GM18508 (cell line): ENCODE measurements at regions not wholly inside any gene's neighbourhood (a gene's known extent, or its start where the extent isn't known, plus 50 kb on each side); places are given as distances from the start of the nearest gene placed in this dataset.

Experiments
- ATAC-seq: cut with Tn5 transposase; IDR thresholded peaks from one replicate; pipeline ENCODE4 v1.9.1; 2021; ENCODE audit warnings: moderate number of reproducible peaks; ENCODE audit not compliant: insufficient read depth, unreplicated experiment

GRCh38 chr6:139657119-139657518 lies 282.7 kb upstream of the CITED2 start:
- ATAC-seq: no peak

GRCh38 chr6:139655783-139656705 lies 281.6 kb upstream of the CITED2 start:
- no peak for ATAC-seq

GRCh38 chr6:139654888-139655782 lies 280.7 kb upstream of the CITED2 start:
- ATAC-seq: no peak

- ATAC-seq: no peak
Observed at GRCh38 chr6:139654309-139654708, 279.9 kb upstream of the CITED2 start.

- ATAC-seq: no peak
Observed at GRCh38 chr6:139653111-139653510, 278.7 kb upstream of the CITED2 start.

GRCh38 chr6:139650941-139651340 lies 276.5 kb upstream of the CITED2 start:
- no peak for ATAC-seq

- no peak for ATAC-seq
Observed at GRCh38 chr6:139649732-139650131, 275.3 kb upstream of the CITED2 start.

- ATAC-seq: no peak
Observed at GRCh38 chr6:139649128-139649527, 274.7 kb upstream of the CITED2 start.

GRCh38 chr6:139648430-139649000 lies 274.1 kb upstream of the CITED2 start:
- no peak for ATAC-seq

- ATAC-seq: no peak
Observed at GRCh38 chr6:139647841-139648240, 273.4 kb upstream of the CITED2 start.

- ATAC-seq: no peak
Observed at GRCh38 chr6:139647016-139647415, 272.6 kb upstream of the CITED2 start.

GRCh38 chr6:139644821-139645220 lies 270.4 kb upstream of the CITED2 start:
- no peak for ATAC-seq

GRCh38 chr6:139643986-139644385 lies 269.5 kb upstream of the CITED2 start:
- no peak for ATAC-seq

- ATAC-seq: no peak
Observed at GRCh38 chr6:139642346-139642745, 267.9 kb upstream of the CITED2 start.

GRCh38 chr6:139641376-139641775 lies 266.9 kb upstream of the CITED2 start:
- ATAC-seq: no peak

GRCh38 chr6:139640921-139641320 lies 266.5 kb upstream of the CITED2 start:
- ATAC-seq: no peak

GRCh38 chr6:139640448-139640847 lies 266.0 kb upstream of the CITED2 start:
- ATAC-seq: peak; percentile 96

- no peak for ATAC-seq
Observed at GRCh38 chr6:139639507-139639906, 265.1 kb upstream of the CITED2 start.

- no peak for ATAC-seq
Observed at GRCh38 chr6:139638179-139638941, 263.9 kb upstream of the CITED2 start.

- ATAC-seq: no peak
Observed at GRCh38 chr6:139637766-139638165, 263.3 kb upstream of the CITED2 start.
